Pancreas (tissue), 10 donors: ENCODE measurements at regions not wholly inside any gene's neighbourhood (a gene's known extent, or its start where the extent isn't known, plus 50 kb on each side); places are given as distances from the start of the nearest gene placed in this dataset.
"Not testable (repeated sequence)": the region's sequence is repeated elsewhere in the genome, so short reads cannot be mapped to it uniquely, and the experiment has no call there.

Experiments
- ATAC-seq, 4 donors: fragments of 200-7000 bp; cut with Tn5 transposase; one replicate each; pipeline versions ENCODE4 v1.8.0 to v1.9.1; 2020; ENCODE audit warnings: mild to moderate bottlenecking in 4 of 4, moderate library complexity in 4 of 4
- DNase-seq, 6 donors: peaks; one replicate each; pipeline ENCODE4 v3.0.0-alpha.2; 2020
- FAIRE-seq: peaks from 2 replicates; lab custom pipeline; 2012; peaks lifted over from hg19 to GRCh38; lab: Jason Lieb, UNC
- H3K27ac ChIP-seq, 4 donors: fragments of 200-600 bp; sonication (generic); 1 replicate in 3 of 4; 2 replicates in 1 of 4; pipeline versions ENCODE4 v1.5.0 to v1.8.0; 2020
- H3K27me3 ChIP-seq, 4 donors: fragments of 200-600 bp; one replicate each; pipeline ENCODE4 v1.8.0; 2021
- H3K36me3 ChIP-seq, 3 donors: fragments of 200-600 bp; sonication (generic) in 1 of 3; one replicate each; pipeline versions ENCODE4 v1.5.0 to v1.8.0; 2020 to 2021
- H3K4me1 ChIP-seq, 3 donors: fragments of 200-600 bp; one replicate each; pipeline ENCODE4 v1.8.0; 2021
- H3K4me3 ChIP-seq, 4 donors: fragments of 200-600 bp; sonication (generic) in 2 of 4; one replicate each; pipeline versions ENCODE4 v1.5.0 to v1.8.0; 2020 to 2021
- H3K9me3 ChIP-seq, 4 donors: fragments of 200-600 bp; one replicate each; pipeline ENCODE4 v1.8.0; 2021
- WGBS, 2 donors: extraction: QIAGEN DNeasy Blood & Tissue Kit; methylation state at CpG; one replicate each; pipeline ENCODE4 v1.1.7; 2013; 5-methylcytosine and 5-hydroxymethylcytosine counted together
- intact Hi-C, 3 donors: fragments of 100-400 bp; cut with DNase I; formaldehyde crosslinking; loops; one replicate each; pipeline versions ENCODE4 v1.11.1 to v1.14.2; 2022
- TF ChIP-seq, protein P1 (sequence below), 4 donors: fragments of 200-600 bp; sonication (generic) in 3 of 4; IDR thresholded peaks; one replicate each; pipeline versions ENCODE4 v1.5.0 to v1.8.0; 2021; ENCODE audit warnings: antibody characterized with exemption in 4 of 4
- donor health status: healthy with polysubstance abuse.
- donor health status: DM: no; HTN: no; CAD: no; lungs with moderate emphysema.
- donor health status: DM: no; HTN: no; CAD: no.
- donor health status: control.
- donor health status: control.
- donor health status: Bipolar disorder and iron deficiency.
- donor health status: DM: yes; HTN: yes; CAD: no.
- donor health status: DM: no; HTN: no; CAD: no.
- donor health status: DM: no; HTN: no; CAD: no.
- donor health status: DM: yes; HTN: yes; CAD: no.

GRCh38 chr9:761793-762560 lies 79.5 kb upstream of the DMRT1 start:
- no peaks in the 10 kb centered on the region for H3K27me3 ChIP-seq
- no peaks in the 10 kb centered on the region for H3K36me3 ChIP-seq
- no peak overlapping the region for H3K4me3 ChIP-seq
- H3K9me3 ChIP-seq, result no peaks in the 10 kb centered on the region
- WGBS, 2 donors, result 80 to 89% methylated on average over 13 of the region's 13 CpGs
- peak overlapping the region in 2 of 4 donors; percentile 1 to 60 for H3K27ac ChIP-seq
- FAIRE-seq, result no peak
- TF ChIP-seq, protein P1, sequence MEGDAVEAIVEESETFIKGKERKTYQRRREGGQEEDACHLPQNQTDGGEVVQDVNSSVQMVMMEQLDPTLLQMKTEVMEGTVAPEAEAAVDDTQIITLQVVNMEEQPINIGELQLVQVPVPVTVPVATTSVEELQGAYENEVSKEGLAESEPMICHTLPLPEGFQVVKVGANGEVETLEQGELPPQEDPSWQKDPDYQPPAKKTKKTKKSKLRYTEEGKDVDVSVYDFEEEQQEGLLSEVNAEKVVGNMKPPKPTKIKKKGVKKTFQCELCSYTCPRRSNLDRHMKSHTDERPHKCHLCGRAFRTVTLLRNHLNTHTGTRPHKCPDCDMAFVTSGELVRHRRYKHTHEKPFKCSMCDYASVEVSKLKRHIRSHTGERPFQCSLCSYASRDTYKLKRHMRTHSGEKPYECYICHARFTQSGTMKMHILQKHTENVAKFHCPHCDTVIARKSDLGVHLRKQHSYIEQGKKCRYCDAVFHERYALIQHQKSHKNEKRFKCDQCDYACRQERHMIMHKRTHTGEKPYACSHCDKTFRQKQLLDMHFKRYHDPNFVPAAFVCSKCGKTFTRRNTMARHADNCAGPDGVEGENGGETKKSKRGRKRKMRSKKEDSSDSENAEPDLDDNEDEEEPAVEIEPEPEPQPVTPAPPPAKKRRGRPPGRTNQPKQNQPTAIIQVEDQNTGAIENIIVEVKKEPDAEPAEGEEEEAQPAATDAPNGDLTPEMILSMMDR (IDR thresholded peaks at IDR 0.05), result no peak
- ATAC-seq, result no peak
- H3K4me1 ChIP-seq, result peaks cover 0 to 14% (median 8%) of the 10 kb centered on the region in 3 donors
- no peak for DNase-seq
- intact Hi-C loops, result loop anchor here in 2 of 3 donors (5.0 to 10.0 kb wide), 2 partner anchors 140 to 147 kb away; no protein-coding TSS in a partner anchor

GRCh38 chr9:763692-764091 lies 77.8 kb upstream of the DMRT1 start:
- DNase-seq, result no peak
- ATAC-seq, result no peak

GRCh38 chr9:764105-764524 lies 77.4 kb upstream of the DMRT1 start:
- Histone ChIP-seq H3K4me3 (no peak overlapping the region), H3K4me1 (peaks cover 0 to 14% (median 8%) of the 10 kb centered on the region in 3 donors), H3K36me3 (no peaks in the 10 kb centered on the region), H3K27ac (no peak overlapping the region), H3K27me3 (no peaks in the 10 kb centered on the region), H3K9me3 (no peaks in the 10 kb centered on the region)
- TF ChIP-seq, protein P1 (IDR thresholded peaks at IDR 0.05), result peak; percentile 63 to 85 (median 80)
- FAIRE-seq, result no peak
- 27 to 31% methylated on average over 12 of the region's 12 CpGs for WGBS, 2 donors
- intact Hi-C loops, result loop anchor here in 2 of 3 donors (5.0 to 10.0 kb wide), 2 partner anchors 142 to 149 kb away; no protein-coding TSS in a partner anchor
- ATAC-seq, result peak; percentile 90 to 98 (median 97)
- peak; percentile 47 to 78 (median 65) for DNase-seq

More at GRCh38 chr9:763692-764091, 77.8 kb upstream of the DMRT1 start:
- Histone ChIP-seq H3K27me3 (no peaks in the 10 kb centered on the region), H3K27ac (no peak overlapping the region), H3K4me3 (no peak overlapping the region), H3K36me3 (no peaks in the 10 kb centered on the region), H3K4me1 (peaks cover 0 to 14% (median 8%) of the 10 kb centered on the region in 3 donors), H3K9me3 (no peaks in the 10 kb centered on the region)
- TF ChIP-seq, protein P1 (IDR thresholded peaks at IDR 0.05), result no peak
- intact Hi-C loops, result loop anchor here in 2 of 3 donors (5.0 to 10.0 kb wide), 2 partner anchors 141 to 149 kb away; no protein-coding TSS in a partner anchor
- WGBS, 2 donors, result 61 to 71% methylated on average over 6 of the region's 6 CpGs
- FAIRE-seq, result peak; percentile 45

GRCh38 chr9:764986-765385 lies 76.5 kb upstream of the DMRT1 start:
- FAIRE-seq, result no peak
- 79 to 82% methylated on average over 2 of the region's 2 CpGs for WGBS, 2 donors

GRCh38 chr9:767061-767561 lies 74.4 kb upstream of the DMRT1 start:
- ATAC-seq, FAIRE-seq, H3K27me3 ChIP-seq, DNase-seq, H3K27ac ChIP-seq, H3K36me3 ChIP-seq, H3K4me3 ChIP-seq, H3K9me3 ChIP-seq, H3K4me1 ChIP-seq: not testable (repeated sequence)
- intact Hi-C loops, result loop anchor here in 1 of 3 donors (10.0 kb wide), 1 partner anchor 152 kb away; no protein-coding TSS in a partner anchor
- 87% methylated on average over 9 of the region's 9 CpGs for WGBS, 2 donors

More at GRCh38 chr9:764986-765385, 76.5 kb upstream of the DMRT1 start:
- DNase-seq, result no peak
- ATAC-seq, result no peak
- Histone ChIP-seq H3K9me3 (no peaks in the 10 kb centered on the region), H3K27me3 (no peaks in the 10 kb centered on the region), H3K4me1 (peaks cover 0 to 9% (median 8%) of the 10 kb centered on the region in 3 donors), H3K36me3 (no peaks in the 10 kb centered on the region), H3K27ac (no peak overlapping the region), H3K4me3 (no peak overlapping the region)
- TF ChIP-seq, protein P1 (IDR thresholded peaks at IDR 0.05), result no peak
- intact Hi-C loops, result loop anchor here in 2 of 3 donors (5.0 to 10.0 kb wide), 2 partner anchors 143 to 150 kb away; no protein-coding TSS in a partner anchor
